GM12874 (cell line): ENCODE measurements at regions not wholly inside any gene's neighbourhood (a gene's known extent, or its start where the extent isn't known, plus 50 kb on each side); places are given as distances from the start of the nearest gene placed in this dataset.

ENCODE experiments used
- TF ChIP-seq, protein P1 (sequence below): IDR thresholded peaks from 2 replicates; pipeline ENCODE4 v1.5.1; 2011; ENCODE audit warnings: low read depth, mild to moderate bottlenecking, control low read depth, low read length, moderate library complexity; ENCODE audit not compliant: insufficient read depth

DNA sequence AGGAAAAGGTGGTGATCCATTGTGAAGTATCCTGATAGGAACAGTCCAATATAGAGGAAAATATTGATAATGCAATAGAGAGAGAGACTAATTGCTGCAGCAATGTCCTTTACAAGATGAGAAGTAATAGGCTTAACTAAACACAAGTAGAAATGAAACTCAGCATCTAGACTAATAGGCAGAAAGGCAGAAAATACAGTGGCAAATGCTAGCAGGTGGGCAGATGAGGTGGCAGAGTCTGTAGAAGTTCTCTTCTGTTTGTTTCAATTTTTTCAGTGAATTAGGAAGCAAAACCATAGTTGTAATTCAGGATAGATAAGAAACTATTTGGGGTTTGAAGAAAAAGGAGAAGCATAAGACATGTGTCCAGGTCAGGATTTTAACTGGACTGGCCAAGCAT is 236.7 kb upstream of the HS3ST5 start:
- TF ChIP-seq, protein P1, sequence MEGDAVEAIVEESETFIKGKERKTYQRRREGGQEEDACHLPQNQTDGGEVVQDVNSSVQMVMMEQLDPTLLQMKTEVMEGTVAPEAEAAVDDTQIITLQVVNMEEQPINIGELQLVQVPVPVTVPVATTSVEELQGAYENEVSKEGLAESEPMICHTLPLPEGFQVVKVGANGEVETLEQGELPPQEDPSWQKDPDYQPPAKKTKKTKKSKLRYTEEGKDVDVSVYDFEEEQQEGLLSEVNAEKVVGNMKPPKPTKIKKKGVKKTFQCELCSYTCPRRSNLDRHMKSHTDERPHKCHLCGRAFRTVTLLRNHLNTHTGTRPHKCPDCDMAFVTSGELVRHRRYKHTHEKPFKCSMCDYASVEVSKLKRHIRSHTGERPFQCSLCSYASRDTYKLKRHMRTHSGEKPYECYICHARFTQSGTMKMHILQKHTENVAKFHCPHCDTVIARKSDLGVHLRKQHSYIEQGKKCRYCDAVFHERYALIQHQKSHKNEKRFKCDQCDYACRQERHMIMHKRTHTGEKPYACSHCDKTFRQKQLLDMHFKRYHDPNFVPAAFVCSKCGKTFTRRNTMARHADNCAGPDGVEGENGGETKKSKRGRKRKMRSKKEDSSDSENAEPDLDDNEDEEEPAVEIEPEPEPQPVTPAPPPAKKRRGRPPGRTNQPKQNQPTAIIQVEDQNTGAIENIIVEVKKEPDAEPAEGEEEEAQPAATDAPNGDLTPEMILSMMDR, result no peak

DNA sequence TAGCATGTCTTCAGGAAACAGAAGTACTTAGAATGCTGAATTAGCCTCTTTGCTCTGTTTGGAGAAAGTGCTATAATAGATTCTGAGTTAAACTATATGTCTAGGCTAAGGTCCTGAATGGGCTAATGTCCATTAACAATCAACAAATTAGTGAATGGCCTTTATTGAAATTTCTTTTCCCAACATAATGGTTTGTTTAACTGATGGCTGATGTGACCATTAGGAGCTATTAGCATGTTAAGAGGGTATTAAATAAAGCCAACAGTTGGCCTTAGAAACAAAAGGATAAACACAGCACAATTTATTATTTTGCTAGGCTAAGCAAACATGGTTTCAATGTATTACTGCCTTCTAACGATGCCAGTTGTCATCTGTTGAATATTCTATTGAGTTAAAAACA is 234.3 kb upstream of the HS3ST5 start:
- TF ChIP-seq, protein P1, result no peak

DNA sequence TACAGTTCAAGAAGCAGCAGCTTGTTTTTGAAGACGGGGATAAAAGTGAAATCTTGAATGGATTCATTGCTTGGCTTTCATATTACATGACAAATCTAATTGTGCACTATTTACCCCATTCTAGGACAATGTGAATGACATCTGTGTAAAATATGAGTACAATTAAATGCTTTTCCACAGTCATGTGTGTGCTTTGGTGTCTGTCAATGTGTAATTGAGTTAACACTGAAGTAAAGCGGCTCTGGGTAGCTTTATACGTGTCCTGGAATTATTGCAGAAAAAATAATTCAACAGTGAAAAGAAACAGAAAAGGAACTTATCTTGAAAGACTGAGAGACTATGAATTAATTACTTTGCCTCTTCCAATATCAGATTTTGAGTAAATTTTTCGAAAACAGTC is 233.5 kb upstream of the HS3ST5 start:
- TF ChIP-seq, protein P1, result no peak

DNA sequence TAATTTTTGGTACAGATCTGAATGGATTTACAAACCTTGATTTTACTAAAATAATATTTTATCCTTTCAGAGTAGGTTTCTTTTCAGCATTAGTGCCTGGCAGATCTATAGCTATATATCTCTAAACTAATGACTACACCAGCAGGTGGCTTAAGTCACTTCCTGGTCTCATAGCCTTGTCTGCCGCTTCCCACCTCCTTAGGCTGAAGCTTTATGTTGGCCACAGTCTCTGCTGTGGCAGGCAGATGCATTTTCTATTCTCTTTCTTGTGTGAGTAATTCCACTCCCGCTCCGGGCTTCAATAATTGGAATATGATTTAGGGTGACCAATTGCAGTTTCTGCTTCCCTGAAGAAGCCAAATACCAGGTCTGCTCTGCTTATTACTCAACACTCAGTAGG is 226.8 kb upstream of the HS3ST5 start:
- TF ChIP-seq, protein P1, result no peak

DNA sequence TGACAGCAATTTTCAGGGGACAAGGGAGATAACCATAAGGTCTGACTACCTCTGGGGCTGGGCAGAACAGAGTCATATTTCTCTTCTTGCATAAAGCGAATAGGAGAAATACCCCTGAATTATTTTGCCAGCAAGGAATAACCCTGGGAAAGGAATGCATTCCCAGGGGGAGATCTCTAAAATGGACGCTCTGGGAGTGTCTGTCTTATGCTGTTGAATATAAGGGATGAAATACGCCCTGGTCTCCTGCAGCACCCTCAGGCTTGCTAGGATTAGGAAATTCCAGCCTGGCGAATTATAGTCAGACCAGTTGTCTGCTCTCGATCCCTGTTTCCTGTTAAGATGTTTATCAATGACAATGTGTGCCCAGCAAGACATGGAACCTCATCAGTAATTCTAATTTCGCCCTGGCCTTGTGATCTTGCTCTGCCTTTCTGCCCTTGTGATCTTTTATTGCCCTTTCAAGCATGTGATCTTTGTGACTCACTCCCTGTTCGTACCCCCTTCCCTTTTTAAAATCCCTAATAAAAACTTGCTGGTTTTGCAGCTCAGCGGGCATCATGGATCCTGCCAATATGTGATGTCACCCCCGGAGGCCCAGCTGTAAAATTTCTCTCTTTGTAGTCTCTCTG is 221.6 kb upstream of the HS3ST5 start:
- TF ChIP-seq, protein P1, result no peak

DNA sequence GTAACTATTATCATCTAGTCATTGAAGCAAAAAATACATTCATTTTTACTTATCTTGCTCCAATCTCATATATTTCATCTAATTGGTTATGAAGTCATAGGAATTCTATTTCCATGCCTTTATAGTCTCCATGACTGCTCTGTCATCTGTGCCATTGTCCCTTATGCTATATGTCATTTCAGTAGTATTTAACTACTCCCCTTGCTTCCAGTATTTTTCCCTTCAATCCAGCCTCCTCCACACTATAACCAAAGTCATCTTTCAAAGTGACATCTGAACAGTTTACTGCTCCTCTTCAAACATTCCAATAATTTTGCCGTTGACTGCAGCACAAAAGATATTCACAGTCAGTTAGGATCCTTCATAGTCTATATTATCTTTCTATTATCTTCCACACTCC is 216.6 kb upstream of the HS3ST5 start:
- TF ChIP-seq, protein P1, result no peak

DNA sequence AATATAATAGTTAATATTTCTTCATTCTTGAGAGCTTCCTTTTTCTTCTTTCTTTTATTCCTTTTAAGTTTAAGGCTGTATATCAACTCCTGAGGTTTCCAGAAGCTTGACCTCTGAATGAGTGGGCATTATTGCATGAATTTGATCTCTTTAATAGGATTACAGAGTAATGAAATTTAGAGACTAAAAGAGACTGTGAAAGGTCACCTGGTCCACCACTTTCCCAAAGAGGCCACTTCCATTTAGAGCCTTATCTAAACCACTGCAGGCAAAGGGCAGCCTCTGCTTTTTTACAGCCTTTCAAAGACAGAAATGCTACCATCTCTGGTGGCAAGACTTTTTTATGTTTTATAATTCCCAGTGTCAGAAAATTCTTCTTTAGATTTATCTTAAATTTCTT is 215.3 kb upstream of the HS3ST5 start:
- TF ChIP-seq, protein P1, result no peak
